Thyroid gland (tissue), 4 donors: ENCODE measurements at regions not wholly inside any gene's neighbourhood (a gene's known extent, or its start where the extent isn't known, plus 50 kb on each side); places are given as distances from the start of the nearest gene placed in this dataset.

Source experiments
- POLR2A ChIP-seq, 2 donors: fragments of 450-650 bp; IDR thresholded peaks; one replicate each; pipeline ENCODE4 v1.6.1; 2017; ENCODE audit warnings: antibody characterized with exemption in 2 of 2, mild to moderate bottlenecking in 2 of 2, moderate library complexity in 1 of 2
- TF ChIP-seq, protein P1 (sequence below), 6 experiments: fragments of 200-600 bp in 3 of 6; fragments of 450-650 bp in 3 of 6; sonication (generic) in 3 of 6; IDR thresholded peaks; one replicate each; pipeline ENCODE4 v1.5.1; 2016 to 2019; ENCODE audit warnings: antibody characterized with exemption in 6 of 6, mild to moderate bottlenecking in 2 of 6, inconsistent platforms in 1 of 6, moderate library complexity in 1 of 6

DNA sequence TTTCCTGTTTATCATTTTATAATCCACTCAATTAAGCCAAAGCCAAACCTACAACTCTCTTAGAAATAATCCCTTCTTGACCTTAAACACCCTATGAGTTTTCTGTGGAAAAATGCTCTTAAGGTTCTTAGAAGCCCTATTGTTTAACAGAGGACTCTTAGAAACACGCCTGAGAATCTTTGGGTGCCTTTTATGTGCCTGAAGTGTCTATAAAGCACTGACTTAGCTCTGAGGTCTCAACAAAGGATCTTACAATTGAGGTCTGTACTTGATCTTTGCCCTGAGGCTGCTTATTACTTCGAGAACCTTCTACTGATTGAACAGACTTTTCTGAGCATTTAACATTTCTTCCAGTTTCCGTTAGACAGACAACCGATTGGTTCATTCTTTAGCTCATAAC, 353.3 kb upstream of the SORCS1 start:
- TF ChIP-seq, protein P1, sequence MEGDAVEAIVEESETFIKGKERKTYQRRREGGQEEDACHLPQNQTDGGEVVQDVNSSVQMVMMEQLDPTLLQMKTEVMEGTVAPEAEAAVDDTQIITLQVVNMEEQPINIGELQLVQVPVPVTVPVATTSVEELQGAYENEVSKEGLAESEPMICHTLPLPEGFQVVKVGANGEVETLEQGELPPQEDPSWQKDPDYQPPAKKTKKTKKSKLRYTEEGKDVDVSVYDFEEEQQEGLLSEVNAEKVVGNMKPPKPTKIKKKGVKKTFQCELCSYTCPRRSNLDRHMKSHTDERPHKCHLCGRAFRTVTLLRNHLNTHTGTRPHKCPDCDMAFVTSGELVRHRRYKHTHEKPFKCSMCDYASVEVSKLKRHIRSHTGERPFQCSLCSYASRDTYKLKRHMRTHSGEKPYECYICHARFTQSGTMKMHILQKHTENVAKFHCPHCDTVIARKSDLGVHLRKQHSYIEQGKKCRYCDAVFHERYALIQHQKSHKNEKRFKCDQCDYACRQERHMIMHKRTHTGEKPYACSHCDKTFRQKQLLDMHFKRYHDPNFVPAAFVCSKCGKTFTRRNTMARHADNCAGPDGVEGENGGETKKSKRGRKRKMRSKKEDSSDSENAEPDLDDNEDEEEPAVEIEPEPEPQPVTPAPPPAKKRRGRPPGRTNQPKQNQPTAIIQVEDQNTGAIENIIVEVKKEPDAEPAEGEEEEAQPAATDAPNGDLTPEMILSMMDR (IDR thresholded peaks at IDR 0.05) = no peak
- no peak for TF ChIP-seq POLR2A (IDR thresholded peaks at IDR 0.05)
